SK-N-SH treated with all-trans-retinoic acid at 6 μM for 48 hours (cell line): ENCODE measurements at regions not wholly inside any gene's neighbourhood (a gene's known extent, or its start where the extent isn't known, plus 50 kb on each side); places are given as distances from the start of the nearest gene placed in this dataset.

Source experiments
- ATAC-seq: fragments of 200-7000 bp; cut with Tn5 transposase; 3 replicates; pipeline ENCODE4 v1.9.1; 2020; ENCODE audit warnings: mild to moderate bottlenecking, moderate library complexity
- ARNTL ChIP-seq: fragments of 450-650 bp; formaldehyde crosslinking; IDR thresholded peaks from 2 replicates; pipeline ENCODE4 v1.5.0; 2020; ENCODE audit warnings: low read depth, mild to moderate bottlenecking, moderate library complexity, borderline replicate concordance
- BACH2 ChIP-seq: fragments of 250-450 bp; sonication (Bioruptor Pico); IDR thresholded peaks from 2 replicates; pipeline ENCODE4 v1.9.0; 2021; ENCODE audit warnings: mild to moderate bottlenecking, borderline replicate concordance
- CSDC2 ChIP-seq: fragments of 250-450 bp; sonication (Bioruptor Pico); IDR thresholded peaks from 2 replicates; pipeline ENCODE4 v1.5.0; 2020; ENCODE audit warnings: mild to moderate bottlenecking, moderate library complexity
- CSRNP3 ChIP-seq: fragments of 250-450 bp; sonication (Bioruptor Pico); IDR thresholded peaks from 2 replicates; pipeline ENCODE4 v1.5.1; 2021; ENCODE audit warnings: mild to moderate bottlenecking, moderate library complexity
- ESRRG ChIP-seq: fragments of 250-450 bp; sonication (Bioruptor Pico); IDR thresholded peaks from 2 replicates; pipeline ENCODE4 v1.6.1; 2021; ENCODE audit warnings: mild to moderate bottlenecking
- GLIS3 ChIP-seq: fragments of 250-450 bp; sonication (Bioruptor Pico); IDR thresholded peaks from 2 replicates; pipeline ENCODE4 v1.5.0; 2020; ENCODE audit warnings: mild to moderate bottlenecking, moderate library complexity
- ISL1 ChIP-seq: fragments of 250-450 bp; sonication (Bioruptor Pico); IDR thresholded peaks from 2 replicates; pipeline ENCODE4 v2.1.2; 2022; ENCODE audit warnings: mild to moderate bottlenecking, moderate library complexity
- OSR1 ChIP-seq: fragments of 250-450 bp; sonication (Bioruptor Pico); IDR thresholded peaks from 2 replicates; pipeline ENCODE4 v1.8.0; 2022; ENCODE audit warnings: moderate library complexity, mild to moderate bottlenecking, inconsistent platforms
- PATZ1 ChIP-seq: fragments of 250-450 bp; sonication (Bioruptor Pico); IDR thresholded peaks from 2 replicates; pipeline ENCODE4 v1.8.0; 2020; ENCODE audit warnings: mild to moderate bottlenecking, moderate library complexity, borderline replicate concordance
- PPARA ChIP-seq: fragments of 250-450 bp; sonication (Bioruptor Pico); IDR thresholded peaks from 2 replicates; pipeline ENCODE4 v1.5.0; 2020; ENCODE audit warnings: mild to moderate bottlenecking, borderline replicate concordance
- RARB ChIP-seq: fragments of 250-450 bp; sonication (Bioruptor Pico); IDR thresholded peaks from 2 replicates; pipeline ENCODE4 v1.8.0; 2021; ENCODE audit warnings: mild to moderate bottlenecking, moderate library complexity
- SNAI2 ChIP-seq: fragments of 250-450 bp; sonication (Bioruptor Pico); IDR thresholded peaks from 2 replicates; pipeline ENCODE4 v1.5.0; 2020; ENCODE audit warnings: mild to moderate bottlenecking, moderate library complexity
- TCF4 ChIP-seq: fragments of 250-450 bp; sonication (Bioruptor Pico); IDR thresholded peaks from 2 replicates; pipeline ENCODE4 v1.8.0; 2021; ENCODE audit warnings: mild to moderate bottlenecking, moderate library complexity, borderline replicate concordance
- TOX ChIP-seq: fragments of 250-450 bp; sonication (Bioruptor Pico); IDR thresholded peaks from 2 replicates; pipeline ENCODE4 v1.8.0; 2021; ENCODE audit warnings: mild to moderate bottlenecking, moderate library complexity, borderline replicate concordance
- ZFP3 ChIP-seq: fragments of 250-450 bp; sonication (Bioruptor Pico); IDR thresholded peaks from 2 replicates; pipeline ENCODE4 v1.5.0; 2020; ENCODE audit warnings: mild to moderate bottlenecking, moderate library complexity
- ZNF565 ChIP-seq: fragments of 450-650 bp; formaldehyde crosslinking; conservative IDR thresholded peaks from 2 replicates; pipeline ENCODE4 v1.5.0; 2020; ENCODE audit warnings: low read depth, mild to moderate bottlenecking, moderate library complexity
- ZNF70 ChIP-seq: fragments of 450-650 bp; formaldehyde crosslinking; IDR thresholded peaks from 2 replicates; pipeline ENCODE4 v1.5.0; 2020; ENCODE audit warnings: mild to moderate bottlenecking, moderate library complexity
- ZNF8 ChIP-seq: fragments of 450-650 bp; formaldehyde crosslinking; IDR thresholded peaks from 2 replicates; pipeline ENCODE4 v1.5.0; 2020; ENCODE audit warnings: mild to moderate bottlenecking, moderate library complexity
- TF ChIP-seq, protein P1 (sequence below): fragments of 250-450 bp; sonication (Bioruptor Pico); IDR thresholded peaks from 2 replicates; pipeline ENCODE4 v1.5.1; 2020; ENCODE audit warnings: low read depth, mild to moderate bottlenecking, moderate library complexity
- TF ChIP-seq, protein P2 (sequence below): fragments of 250-450 bp; sonication (Bioruptor Pico); IDR thresholded peaks from 2 replicates; pipeline ENCODE4 v1.8.0; 2021; ENCODE audit warnings: low read depth, mild to moderate bottlenecking, moderate library complexity, borderline replicate concordance

DNA sequence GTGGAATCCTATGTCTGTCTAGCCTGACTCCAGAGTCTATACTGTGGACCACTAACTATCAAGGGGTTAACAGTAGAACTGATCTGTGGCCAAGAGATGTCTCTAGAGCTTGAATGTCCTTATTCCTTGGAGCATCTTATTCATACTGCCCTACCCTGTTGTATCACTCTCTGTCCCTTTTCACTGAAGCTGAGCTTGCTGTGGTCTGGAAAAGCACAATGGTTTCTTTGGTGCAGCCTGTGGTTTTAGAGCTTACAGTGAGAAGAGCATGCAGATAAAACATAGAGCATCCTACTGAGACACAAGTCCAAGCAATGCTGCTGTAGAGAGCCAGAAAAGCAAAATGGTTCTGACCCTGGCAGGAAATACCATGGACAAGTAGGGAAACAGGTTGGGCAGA, 367.0 kb upstream of the ATP2B1 start (continued):
- TF ChIP-seq, protein P1, sequence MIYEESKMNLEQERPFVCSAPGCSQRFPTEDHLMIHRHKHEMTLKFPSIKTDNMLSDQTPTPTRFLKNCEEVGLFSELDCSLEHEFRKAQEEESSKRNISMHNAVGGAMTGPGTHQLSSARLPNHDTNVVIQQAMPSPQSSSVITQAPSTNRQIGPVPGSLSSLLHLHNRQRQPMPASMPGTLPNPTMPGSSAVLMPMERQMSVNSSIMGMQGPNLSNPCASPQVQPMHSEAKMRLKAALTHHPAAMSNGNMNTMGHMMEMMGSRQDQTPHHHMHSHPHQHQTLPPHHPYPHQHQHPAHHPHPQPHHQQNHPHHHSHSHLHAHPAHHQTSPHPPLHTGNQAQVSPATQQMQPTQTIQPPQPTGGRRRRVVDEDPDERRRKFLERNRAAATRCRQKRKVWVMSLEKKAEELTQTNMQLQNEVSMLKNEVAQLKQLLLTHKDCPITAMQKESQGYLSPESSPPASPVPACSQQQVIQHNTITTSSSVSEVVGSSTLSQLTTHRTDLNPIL, result no peak

DNA sequence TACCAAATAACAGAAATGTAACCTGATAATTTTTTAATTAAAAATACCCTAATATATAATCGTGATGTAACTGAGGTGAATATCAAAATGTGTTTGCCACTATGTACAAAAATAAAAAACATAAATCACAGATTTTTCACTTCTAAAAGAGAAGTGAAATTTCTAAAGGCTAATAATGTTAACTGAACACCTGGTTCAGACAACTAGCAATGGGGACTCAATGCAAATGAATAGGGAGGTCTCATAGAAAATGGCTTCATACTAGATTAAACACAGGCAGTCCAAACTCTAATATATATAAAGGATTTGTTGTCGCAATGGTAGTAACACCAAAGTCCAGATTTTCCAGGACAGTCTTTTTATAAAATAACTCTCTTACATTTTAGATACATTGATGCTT, 365.4 kb upstream of the ATP2B1 start:
- no peak for ATAC-seq
- TF ChIP-seq ESRRG (CRISPR knock-in tag) (no peak), ZNF70 (no peak), RARB (CRISPR knock-in tag) (no peak), OSR1 (CRISPR knock-in tag) (no peak)
- TF ChIP-seq, protein P1, result no peak
- TF ChIP-seq, all 23 proteins: peak for 0

DNA sequence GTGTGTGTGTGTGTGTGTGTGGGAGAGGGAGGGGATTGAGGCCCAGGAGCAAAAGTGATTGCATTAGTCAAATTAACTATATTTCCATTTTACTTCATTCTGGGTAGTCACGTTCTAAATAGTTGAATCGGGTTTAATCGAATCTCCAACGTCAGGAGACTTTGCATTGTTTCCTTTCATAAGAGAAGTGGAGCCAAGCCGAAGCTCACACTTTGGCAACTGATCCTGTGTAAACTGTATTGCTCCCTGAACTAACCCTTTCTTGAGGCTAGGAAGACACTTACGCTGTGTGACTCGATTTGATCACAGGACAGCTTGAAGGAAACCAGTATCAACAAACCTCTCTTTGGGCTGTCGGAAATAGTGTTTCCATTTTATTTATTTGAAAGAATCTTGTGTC, 363.4 kb upstream of the ATP2B1 start:
- TF ChIP-seq GLIS3 (CRISPR knock-in tag) (no peak), BACH2 (no peak), CSDC2 (no peak), ESRRG (CRISPR knock-in tag) (no peak), PPARA (CRISPR knock-in tag) (no peak), RARB (CRISPR knock-in tag) (no peak), ZNF8 (CRISPR knock-in tag) (no peak), SNAI2 (CRISPR knock-in tag) (no peak), ZFP3 (CRISPR knock-in tag) (no peak)
- TF ChIP-seq, protein P1, result no peak
- ATAC-seq, result no peak

DNA sequence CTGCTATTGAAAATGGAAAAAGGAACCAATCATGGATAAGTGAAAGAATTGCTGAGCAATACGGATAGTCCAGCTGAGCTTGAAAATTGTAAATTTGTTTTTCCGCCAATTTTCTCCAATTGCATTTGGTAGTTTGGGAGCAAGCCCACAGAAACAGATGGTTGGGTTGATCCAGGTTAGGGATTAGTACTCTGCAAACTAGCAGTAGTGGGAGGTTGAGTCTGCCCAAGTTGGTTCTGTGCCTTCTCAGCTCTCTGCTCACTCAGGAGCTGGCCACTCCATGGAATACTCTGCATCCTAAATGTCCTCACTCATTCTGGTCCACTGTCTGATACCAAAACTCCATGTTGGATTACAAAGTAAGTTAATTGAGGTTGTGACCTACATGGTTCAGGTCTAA, 361.1 kb upstream of the ATP2B1 start:
- ATAC-seq, result no peak
- TF ChIP-seq PPARA (CRISPR knock-in tag), result no peak
- no peak for TF ChIP-seq ZNF70
- TF ChIP-seq TCF4, result no peak
- TF ChIP-seq ESRRG (CRISPR knock-in tag), result no peak
- TF ChIP-seq RARB (CRISPR knock-in tag), result no peak
- TF ChIP-seq ZFP3 (CRISPR knock-in tag), result no peak
- no peak for TF ChIP-seq GLIS3 (CRISPR knock-in tag)
- TF ChIP-seq ZNF8 (CRISPR knock-in tag), result no peak
- TF ChIP-seq CSRNP3, result no peak
- no peak for TF ChIP-seq ZNF565 (CRISPR knock-in tag)
- TF ChIP-seq, protein P2, sequence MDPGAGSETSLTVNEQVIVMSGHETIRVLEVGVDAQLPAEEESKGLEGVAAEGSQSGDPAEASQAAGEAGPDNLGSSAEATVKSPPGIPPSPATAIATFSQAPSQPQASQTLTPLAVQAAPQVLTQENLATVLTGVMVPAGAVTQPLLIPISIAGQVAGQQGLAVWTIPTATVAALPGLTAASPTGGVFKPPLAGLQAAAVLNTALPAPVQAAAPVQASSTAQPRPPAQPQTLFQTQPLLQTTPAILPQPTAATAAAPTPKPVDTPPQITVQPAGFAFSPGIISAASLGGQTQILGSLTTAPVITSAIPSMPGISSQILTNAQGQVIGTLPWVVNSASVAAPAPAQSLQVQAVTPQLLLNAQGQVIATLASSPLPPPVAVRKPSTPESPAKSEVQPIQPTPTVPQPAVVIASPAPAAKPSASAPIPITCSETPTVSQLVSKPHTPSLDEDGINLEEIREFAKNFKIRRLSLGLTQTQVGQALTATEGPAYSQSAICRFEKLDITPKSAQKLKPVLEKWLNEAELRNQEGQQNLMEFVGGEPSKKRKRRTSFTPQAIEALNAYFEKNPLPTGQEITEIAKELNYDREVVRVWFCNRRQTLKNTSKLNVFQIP (CRISPR knock-in tag), result no peak
- TF ChIP-seq PATZ1 (CRISPR knock-in tag), result no peak
- no peak for TF ChIP-seq TOX (CRISPR knock-in tag)
- TF ChIP-seq BACH2, result no peak

DNA sequence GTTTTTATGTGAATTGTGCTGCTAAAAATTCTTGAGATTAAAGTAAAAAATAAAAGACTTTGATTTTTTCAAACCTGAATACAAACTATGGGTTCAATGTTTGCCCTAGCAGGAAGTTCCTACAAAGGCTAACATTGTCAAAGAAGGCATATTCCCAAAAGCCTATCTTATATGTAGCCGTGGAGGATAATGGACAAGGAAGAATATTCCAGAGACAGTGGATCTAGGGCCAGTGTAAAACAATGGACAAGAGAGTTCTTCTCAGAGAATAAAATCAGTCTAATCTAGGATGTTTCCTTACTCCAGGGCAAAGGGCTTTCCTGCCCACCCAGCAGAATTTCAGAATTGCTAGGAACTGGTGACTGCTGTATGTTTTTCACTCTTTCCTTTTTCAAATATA, 359.2 kb upstream of the ATP2B1 start:
- ATAC-seq, result no peak
- TF ChIP-seq PATZ1 (CRISPR knock-in tag) (no peak), PPARA (CRISPR knock-in tag) (no peak), ZNF8 (CRISPR knock-in tag) (no peak), ISL1 (CRISPR knock-in tag) (no peak), ZFP3 (CRISPR knock-in tag) (no peak), ZNF70 (no peak), RARB (CRISPR knock-in tag) (no peak), SNAI2 (CRISPR knock-in tag) (no peak), ARNTL (CRISPR knock-in tag) (no peak), CSRNP3 (no peak)
